ENCODE measurements at regions not wholly inside any gene's neighbourhood (a gene's known extent, or its start where the extent isn't known, plus 50 kb on each side); places are given as distances from the start of the nearest gene placed in this dataset.

DNA sequence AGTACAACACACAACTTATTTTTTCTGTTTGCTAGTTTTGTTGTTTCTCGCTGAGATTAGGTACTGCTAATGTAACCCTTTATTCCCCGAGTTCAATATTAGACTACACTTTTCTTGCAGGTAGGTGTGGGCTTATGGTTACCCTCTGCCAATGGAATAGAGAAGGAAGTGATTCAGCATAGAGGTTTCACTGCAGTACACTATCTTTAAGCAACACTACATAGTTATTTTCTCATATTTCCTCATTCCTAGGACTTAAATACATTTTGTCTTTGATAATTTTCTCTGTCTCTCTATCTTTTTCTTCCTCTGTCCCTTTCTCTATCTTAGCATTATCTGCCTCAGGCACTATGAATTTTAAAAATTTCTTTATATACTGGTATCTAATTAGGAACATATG lies 791.0 kb downstream of the FAM181B start:
- DNase-seq (no peak), ATAC-seq (no peak)
- no peak overlapping the region for H3K4me3 Mint-ChIP-seq
- POLR2A ChIA-PET = no interaction called here
- no peaks in the 10 kb centered on the region for H3K27me3 Mint-ChIP-seq
- intact Hi-C loops (cut with micrococcal nuclease) = no loop called here
- H3K4me1 Mint-ChIP-seq (ENCODE audit: low read depth) = peaks cover 2% of the 10 kb centered on the region
- no peak for TF ChIP-seq CTCF (IDR thresholded peaks at IDR 0.05)
- no peaks in the 10 kb centered on the region for H3K9me3 Mint-ChIP-seq
- CTCF ChIA-PET = no interaction called here
- H3K36me3 Mint-ChIP-seq (ENCODE audit: low read depth) = no peaks in the 10 kb centered on the region
- H3K27ac Mint-ChIP-seq = no peak overlapping the region

DNA sequence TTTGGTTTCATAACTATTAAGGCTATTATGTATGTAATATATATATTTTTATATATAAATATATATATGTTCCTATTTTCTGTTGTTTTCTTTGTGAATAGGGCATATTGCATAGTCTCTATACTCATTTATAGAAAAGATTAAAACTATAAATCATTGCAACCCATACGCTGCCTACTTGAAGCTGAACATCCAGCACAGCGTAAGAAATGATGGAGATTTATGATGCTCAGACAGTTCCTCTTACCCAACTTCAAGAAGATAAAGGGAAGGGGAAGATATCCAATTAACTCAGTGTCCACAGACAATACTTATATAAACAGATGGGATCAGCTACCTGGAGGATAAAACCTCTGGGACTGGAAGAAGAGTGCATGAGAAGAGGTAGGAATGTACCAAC lies 791.7 kb downstream of the FAM181B start:
- ATAC-seq (no peak), DNase-seq (no peak)
- H3K27ac Mint-ChIP-seq = no peak overlapping the region
- H3K4me1 Mint-ChIP-seq (ENCODE audit: low read depth) = peaks cover 2% of the 10 kb centered on the region
- ChIA-PET POLR2A (no interaction called here), CTCF (no interaction called here)
- TF ChIP-seq CTCF (IDR thresholded peaks at IDR 0.05) = no peak
- H3K4me3 Mint-ChIP-seq = no peak overlapping the region
- no peaks in the 10 kb centered on the region for H3K9me3 Mint-ChIP-seq
- H3K27me3 Mint-ChIP-seq = no peaks in the 10 kb centered on the region
- intact Hi-C loops (cut with micrococcal nuclease) = no loop called here
- H3K36me3 Mint-ChIP-seq (ENCODE audit: low read depth) = no peaks in the 10 kb centered on the region

- H3K4me1 Mint-ChIP-seq (ENCODE audit: low read depth) = no peaks in the 10 kb centered on the region
- no peaks in the 10 kb centered on the region for H3K36me3 Mint-ChIP-seq (ENCODE audit: low read depth)
- no peak for TF ChIP-seq CTCF (IDR thresholded peaks at IDR 0.05)
- POLR2A ChIA-PET = no interaction called here
- DNase-seq = no peak
- no peak for ATAC-seq
- H3K27me3 Mint-ChIP-seq = no peaks in the 10 kb centered on the region
- no peak overlapping the region for H3K27ac Mint-ChIP-seq
- no peak overlapping the region for H3K4me3 Mint-ChIP-seq
- H3K9me3 Mint-ChIP-seq = no peaks in the 10 kb centered on the region
- CTCF ChIA-PET = no interaction called here
- intact Hi-C loops (cut with micrococcal nuclease) = no loop called here
Measured at GRCh38 chr11:81932303-81932702, 801.4 kb downstream of the FAM181B start.

GRCh38 chr11:81920205-81920604 lies 813.5 kb downstream of the FAM181B start:
- H3K4me3 Mint-ChIP-seq = no peak overlapping the region
- no peaks in the 10 kb centered on the region for H3K27me3 Mint-ChIP-seq
- no peaks in the 10 kb centered on the region for H3K36me3 Mint-ChIP-seq (ENCODE audit: low read depth)
- POLR2A ChIA-PET = no interaction called here
- H3K9me3 Mint-ChIP-seq = no peaks in the 10 kb centered on the region
- no peak for ATAC-seq
- no peak for TF ChIP-seq CTCF (IDR thresholded peaks at IDR 0.05)
- no peak overlapping the region for H3K27ac Mint-ChIP-seq
- CTCF ChIA-PET = no interaction called here
- intact Hi-C loops (cut with micrococcal nuclease) = no loop called here
- H3K4me1 Mint-ChIP-seq (ENCODE audit: low read depth) = no peaks in the 10 kb centered on the region
- no peak for DNase-seq

DNA sequence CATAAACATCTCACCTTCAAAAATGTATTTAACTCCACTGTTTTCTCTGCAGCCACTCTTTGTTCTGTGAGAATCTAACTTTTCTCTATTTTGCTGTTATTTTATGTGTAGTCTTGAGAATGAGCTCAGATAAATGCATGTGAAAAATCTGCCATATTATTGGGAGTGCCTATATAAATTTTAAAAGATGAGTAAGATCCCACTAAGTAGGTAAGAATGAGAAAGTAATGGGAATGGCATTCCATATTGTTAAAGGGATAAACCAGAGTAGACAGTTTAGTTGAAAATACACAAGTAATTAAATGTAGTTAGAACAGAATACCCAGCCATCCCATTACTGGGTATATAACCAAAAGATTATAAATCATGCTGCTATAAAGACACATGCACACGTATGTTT lies 817.2 kb downstream of the FAM181B start:
- DNase-seq (no peak), ATAC-seq (no peak)
- intact Hi-C loops (cut with micrococcal nuclease) = no loop called here
- no peaks in the 10 kb centered on the region for H3K9me3 Mint-ChIP-seq
- TF ChIP-seq CTCF (IDR thresholded peaks at IDR 0.05) = no peak
- no peak overlapping the region for H3K4me3 Mint-ChIP-seq
- no peaks in the 10 kb centered on the region for H3K36me3 Mint-ChIP-seq (ENCODE audit: low read depth)
- H3K27me3 Mint-ChIP-seq = no peaks in the 10 kb centered on the region
- peaks cover 4% of the 10 kb centered on the region for H3K4me1 Mint-ChIP-seq (ENCODE audit: low read depth)
- ChIA-PET POLR2A (no interaction called here), CTCF (no interaction called here)
- no peak overlapping the region for H3K27ac Mint-ChIP-seq
